ENCODE measurements at regions not wholly inside any gene's neighbourhood (a gene's known extent, or its start where the extent isn't known, plus 50 kb on each side); places are given as distances from the start of the nearest gene placed in this dataset.
"Not testable (repeated sequence)": the region's sequence is repeated elsewhere in the genome, so short reads cannot be mapped to it uniquely, and the experiment has no call there.

- TF ChIP-seq CTCF (conservative IDR thresholded peaks at IDR 0.05 in 1 of 2, IDR thresholded peaks at IDR 0.05 in 1 of 2; ENCODE audit: low read depth in 1 of 2, low read length in 2 of 2); EZH2 (IDR thresholded peaks at IDR 0.05; ENCODE audit: low read length, missing control alignments): not testable (repeated sequence)
Measured at GRCh38 chr12:8355531-8355930, 100.2 kb upstream of the CLEC6A start.
